ENCODE measurements at regions not wholly inside any gene's neighbourhood (a gene's known extent, or its start where the extent isn't known, plus 50 kb on each side); places are given as distances from the start of the nearest gene placed in this dataset.
A peak's percentile ranks its signal among the peaks of the same experiment; 100 is the strongest.
"Not testable (repeated sequence)": the region's sequence is repeated elsewhere in the genome, so short reads cannot be mapped to it uniquely, and the experiment has no call there.

DNA sequence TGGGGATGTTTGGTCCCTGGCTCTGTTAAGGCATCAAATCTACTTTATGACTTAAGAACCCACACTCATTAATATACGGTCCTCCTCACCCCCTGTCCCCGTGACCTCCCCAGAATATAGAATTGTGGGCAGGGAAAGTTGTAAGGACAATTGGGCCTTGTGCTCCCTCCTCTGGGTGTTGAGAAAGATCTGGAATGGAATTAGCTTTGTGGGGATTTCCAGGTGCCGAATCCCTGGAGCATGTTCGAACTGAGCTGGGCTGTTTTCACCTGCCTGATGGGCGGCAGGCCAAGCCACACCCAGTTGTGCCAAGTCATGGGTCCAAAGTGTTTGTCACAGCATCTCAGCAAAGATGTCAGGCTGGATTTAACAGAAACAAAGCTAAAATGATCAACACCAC is 349.3 kb upstream of the KLF3 start:
- DNase-seq = no peak

DNA sequence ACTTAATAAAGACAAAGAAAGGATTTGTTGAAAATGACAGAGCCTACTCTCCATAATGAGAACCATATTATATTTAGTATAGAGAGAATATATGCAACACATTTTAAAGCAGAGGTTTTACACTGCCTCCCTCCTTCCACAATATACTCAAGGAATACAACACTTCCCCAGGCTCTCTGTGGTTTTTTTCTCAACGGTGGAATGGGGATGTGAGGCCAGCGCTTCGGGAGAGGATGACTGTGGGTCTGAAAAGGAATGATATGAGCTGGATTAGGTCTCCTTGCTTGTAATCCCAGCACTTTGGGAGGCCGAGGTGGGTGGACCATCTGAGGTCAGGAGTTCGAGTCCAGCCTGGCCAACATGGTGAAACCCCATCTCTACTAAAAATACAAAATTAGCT is 348.7 kb upstream of the KLF3 start:
- no peak for DNase-seq

DNA sequence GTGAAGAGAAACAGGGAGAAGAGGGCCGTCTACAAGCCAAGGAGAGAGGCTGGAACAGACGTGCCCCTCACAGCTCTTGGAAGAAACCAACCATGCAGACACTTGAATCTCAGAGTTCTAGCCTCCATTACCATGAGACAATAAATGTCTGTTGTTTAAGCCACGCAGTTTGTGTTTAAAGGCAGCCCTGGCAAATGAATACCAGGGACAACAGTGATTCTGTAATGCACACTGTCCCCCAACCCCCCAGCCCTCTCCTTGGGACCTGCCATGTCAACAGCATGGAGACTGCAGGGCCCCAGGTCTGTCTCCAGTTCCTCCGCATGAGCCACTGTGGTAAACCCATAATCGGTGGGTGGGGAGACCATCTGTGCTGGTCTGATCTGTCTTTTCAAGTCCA is 348.0 kb upstream of the KLF3 start:
- no peak for DNase-seq

DNA sequence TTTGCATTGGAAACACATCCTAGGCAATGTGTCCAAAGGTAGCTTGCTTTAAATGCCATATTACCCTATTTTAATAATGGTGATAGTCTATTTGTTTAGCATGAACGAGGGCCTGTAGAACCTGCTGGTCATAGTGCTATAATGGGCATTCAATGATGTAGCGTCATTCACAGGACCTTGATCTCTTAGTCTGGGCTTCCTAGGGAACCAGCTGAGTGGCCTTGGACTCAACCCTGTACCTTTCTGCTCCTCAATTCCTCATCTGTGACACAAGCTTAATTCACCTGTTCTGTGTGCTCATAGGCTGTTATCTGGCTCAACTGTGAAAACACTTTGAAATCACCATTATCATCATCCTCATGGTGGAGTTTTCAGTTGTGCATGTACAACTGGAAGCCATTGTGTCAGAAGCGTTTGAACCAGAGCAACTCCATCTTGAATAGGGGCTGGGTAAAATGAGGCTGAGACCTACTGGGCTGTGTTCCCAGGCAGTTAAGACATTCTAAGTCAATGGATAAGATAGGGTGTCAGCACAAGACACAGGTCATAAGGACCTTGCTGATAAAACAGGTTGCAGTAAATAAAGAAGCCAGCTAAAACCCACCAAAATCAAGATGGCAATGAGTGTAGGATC is 346.8 kb upstream of the KLF3 start:
- no peak for DNase-seq

DNA sequence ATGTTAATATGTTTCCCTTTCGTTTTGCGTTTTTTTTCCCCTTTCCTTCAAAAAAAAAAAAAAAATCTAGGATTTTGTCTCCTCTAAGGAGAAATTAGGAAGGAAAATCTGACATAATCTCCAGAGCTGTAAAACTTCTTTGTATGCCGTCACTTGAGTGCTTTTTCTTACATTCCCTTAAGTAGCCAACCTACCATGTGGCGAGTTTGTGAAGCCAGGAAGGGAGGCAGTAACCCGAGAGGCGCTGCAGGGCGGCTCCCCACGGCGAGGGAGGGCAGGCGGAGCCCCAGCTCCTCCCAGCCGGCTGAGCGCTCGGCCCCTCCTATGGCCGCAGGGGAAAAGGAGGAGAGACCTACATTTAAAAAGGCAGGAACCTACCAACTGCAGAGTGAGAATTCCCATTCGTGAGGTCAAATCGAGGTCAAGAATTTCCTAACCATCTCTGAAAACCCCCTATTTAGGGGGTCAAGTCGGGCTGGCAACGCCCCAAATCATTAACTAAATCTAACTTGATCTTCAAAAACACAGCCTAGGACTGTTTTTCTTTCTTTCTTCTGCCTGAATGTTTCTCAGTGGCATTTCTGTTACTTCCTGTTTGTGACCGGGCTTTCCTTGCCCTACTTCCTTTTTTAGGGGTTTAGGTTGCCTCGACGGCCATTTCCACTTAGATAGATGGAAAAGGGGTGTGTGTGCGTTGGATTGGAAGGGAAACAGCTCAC is 345.1 kb upstream of the KLF3 start:
- peak; percentile 90 to 91 for DNase-seq

DNA sequence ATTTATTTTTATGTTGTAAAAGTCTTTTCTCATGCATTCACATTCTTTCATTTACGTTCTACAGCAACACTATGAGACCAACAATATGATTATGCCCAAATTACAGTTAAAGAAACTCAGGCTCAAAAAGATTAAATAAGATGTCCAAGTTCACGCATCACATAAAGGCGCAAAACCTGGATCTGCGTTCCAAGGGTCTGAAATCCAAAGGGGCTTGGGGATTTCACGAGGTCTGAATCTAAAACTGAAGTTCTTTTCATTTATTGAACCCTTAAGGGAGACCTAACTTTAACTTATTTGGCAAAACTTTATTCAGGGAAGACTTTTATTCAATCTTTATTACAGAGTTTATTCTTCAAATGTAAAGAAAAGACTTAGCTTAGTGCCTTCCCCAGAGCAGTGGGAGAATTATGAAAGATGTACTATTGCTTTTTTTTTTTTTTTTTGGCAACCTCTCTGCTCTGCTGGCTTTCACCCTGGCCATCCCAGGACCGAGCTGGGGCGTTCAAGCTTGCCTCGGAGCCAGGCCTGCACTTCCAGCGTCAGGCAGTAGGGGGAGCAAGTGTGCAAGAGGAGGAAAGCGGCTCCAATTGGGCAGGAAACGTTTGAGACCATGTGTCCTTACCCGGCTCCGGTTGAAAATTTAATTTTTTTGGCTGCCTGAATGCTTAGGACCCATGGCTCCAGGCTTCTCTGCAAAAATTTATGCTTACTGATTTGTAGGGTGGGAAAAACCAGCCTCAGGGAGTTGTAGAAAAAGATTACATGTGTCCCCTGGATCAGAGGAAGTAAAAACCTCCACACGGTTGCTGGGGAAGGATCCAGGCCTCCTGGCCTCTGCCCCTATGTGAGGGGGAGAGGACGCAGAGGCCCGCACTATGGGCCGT is 344.3 kb upstream of the KLF3 start:
- DNase-seq = peak; percentile 85 to 88

DNA sequence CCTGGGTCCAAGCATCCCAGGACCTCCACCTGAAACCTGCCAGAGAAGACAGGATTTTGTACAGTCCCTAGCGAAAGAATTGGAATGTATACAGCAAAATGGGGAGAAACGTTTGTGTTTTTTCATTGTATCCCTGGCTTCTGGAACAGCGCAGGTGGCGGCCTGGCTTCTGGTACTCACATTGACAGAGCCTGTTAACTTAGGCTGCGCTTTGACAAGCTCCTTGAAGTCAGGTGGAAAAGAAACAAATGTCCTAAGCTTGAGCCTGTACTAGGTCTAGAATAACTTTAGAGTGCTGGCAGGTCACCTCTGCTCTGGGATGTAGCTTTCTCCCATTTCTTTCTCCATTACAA is 343.7 kb upstream of the KLF3 start:
- DNase-seq = no peak

DNA sequence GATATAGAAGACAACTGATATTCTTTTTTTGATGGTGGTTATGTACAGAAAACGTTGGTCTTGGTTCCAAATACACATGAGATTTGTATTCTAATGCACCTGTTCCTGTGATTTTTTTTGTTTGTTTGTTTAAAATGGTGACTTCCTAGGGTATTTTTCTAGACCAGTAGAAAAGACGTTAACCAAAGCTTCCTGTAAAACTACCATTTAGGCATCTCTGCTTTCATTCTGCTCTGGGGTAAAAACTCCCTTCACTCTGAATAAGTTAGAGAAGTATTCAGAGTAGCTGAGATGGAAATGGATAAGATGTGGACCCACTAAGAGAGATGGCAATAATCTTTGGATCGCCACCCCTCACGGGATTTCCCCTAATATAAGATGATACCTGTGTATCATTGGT is 343.2 kb upstream of the KLF3 start:
- DNase-seq = no peak

DNA sequence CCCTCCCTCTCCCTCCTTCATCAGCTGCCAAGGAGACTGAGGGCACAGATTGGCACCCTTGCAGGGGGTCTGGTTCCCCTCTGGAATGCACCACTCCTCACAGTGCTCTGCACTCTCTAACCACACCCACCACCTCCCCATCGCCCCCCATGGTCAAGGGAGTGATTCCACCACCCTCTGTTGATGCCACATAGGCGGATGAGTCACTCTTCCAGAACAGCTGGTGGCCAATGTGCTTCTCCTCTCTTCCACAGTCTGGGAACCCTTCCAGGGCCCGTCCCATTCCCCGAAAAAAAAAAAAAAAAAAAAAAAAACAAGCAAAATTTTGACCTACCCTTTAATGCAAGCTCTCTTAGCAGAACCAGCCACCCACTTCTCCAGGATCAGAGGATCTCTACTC is 341.3 kb upstream of the KLF3 start:
- DNase-seq = no peak

DNA sequence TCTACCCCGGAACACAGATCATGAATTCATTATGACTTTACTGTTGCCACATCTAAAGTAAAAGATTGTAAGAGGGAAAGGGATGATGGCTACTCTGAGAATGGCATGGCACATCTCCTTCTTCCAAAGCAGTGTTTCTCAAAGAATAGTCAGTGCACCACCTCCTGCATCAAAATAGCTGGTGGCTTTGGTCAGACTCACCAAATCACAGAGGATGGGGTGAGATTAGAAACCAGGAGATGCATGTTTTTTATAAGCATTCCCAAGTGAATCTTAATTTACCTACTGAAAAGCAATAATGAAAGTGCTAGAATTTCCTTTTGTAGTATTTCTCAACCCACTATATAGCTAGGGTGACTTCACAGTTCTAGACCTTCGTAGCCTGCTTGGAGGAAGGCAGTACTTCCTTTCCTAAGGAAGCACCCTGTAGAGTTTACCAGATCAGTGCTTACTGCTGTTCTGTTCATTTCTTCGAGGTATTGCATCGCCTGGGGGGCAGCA is 340.8 kb upstream of the KLF3 start:
- no peak for DNase-seq

DNA sequence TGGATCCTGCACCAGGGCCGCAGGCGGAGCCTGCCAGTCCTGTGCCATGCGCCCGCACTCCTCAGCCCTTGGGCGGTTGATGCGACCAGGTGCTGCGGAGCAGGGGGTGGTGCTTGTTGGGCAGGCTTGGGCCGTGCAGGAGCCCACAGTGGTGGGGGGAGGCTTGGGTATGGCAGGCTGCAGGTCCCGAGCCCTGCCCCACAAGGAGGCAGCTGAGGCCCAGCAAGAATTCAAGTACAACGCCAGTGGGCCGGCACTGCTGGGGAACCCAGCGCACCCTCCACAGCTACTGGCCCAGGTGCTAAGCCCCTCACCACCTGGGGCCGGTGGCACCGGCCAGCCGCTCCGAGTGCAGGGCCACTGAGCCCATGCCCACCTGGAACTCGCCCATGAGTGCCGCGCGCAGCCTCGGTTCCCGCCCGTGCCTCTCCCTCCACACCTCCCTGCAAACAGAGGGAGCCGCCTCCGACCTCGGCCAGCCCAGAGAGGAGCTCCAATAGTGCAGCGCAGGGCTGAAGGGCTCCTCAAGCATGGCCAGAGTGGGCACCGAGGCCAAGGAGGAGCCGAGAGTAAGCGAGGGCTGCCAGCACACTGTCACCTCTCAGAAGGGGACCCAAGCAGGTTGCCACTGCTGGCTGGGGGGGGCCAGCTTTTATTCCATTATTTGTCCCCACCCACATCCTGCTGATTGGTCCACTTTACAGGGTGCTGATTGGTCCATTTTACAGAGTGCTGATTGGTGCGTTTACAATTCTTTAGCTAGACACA is 339.0 kb upstream of the KLF3 start:
- DNase-seq = no peak

DNA sequence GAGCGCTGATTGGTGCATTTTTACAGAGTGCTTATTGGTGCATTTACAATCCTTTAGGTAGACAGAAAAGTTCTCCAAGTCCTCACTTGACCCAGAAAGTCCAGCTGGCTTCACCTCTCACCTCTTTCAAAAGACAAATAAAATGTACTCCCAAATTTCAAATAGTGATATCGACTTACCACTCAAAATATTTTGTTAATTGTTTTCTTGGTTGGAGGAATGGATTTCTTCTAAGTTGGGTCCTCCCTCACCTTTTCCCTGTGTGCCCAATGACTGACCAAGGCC is 338.4 kb upstream of the KLF3 start:
- no peak for DNase-seq

DNA sequence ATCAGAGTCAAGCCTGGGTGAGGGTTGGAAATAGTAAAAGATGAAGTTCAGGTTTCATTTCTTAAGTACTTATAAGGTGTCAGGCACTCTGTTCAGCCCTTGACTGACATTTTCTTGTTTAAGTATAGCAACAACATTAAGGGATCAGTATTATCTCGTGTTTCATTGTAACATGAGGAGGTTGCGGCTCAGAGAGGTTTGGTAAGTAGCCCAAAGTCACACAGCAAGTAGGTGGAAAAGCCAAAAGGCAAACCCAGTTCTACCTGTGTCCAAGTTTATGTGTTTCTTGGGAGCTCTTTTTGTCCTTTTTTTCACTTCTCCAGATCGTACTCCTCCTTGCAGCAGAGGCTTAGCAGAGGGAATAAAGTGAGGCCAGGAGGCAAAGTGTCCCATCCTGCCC is 337.5 kb upstream of the KLF3 start:
- no peak for DNase-seq

DNA sequence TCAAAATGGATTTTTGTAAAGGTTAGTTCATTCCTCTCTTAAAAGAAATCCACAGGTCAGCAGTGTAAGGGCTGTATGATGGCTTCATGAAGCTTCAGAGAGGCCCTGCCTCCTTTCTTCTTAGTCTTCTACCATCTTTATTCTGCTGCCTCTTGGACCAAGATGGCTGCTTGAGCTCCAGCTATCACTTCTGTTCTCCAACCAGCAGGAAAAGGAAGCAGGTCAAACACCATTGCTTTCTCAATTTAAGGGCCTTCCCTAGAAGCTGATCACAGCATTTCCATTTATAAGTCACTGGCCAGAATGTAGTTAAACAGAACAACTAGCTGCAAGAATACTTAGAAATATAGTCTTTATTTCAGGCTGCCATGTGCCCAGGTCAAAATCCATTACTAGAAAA is 336.8 kb upstream of the KLF3 start:
- DNase-seq = no peak

DNA sequence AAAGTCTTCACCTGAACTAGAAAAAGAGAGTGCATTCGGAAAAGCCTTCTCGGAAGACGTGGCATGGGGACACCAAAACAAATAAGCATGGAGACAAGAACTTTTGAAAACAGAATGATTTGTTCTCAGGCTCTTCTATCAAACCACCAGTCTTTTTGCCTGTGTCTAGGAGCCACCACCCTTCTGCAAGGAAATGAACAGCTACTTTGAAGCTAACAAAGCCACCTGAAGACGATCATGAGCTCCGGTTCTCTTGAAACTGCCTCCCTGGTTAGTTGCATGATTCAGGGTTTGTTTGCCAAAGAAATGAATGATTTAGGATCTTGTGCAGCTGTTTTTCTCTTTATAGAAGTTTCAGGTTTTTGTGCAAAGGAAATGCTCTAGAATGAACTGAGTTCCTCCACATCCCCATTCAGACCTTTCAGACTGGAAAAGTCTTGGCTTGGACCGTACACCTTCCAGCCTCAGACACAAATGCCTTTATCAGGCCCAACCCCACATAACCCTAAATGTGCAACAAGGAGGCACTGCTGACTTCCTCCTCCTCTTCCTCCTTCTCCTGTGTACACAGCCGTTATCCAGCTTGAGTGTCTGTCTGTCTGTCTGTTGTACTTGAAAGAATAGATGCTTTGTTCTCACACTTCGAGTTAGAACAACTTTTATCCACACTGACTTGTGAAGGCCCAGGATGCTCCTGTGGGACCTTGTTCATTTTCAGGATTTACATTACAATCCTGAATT is 334.8 kb upstream of the KLF3 start:
- DNase-seq = peak; percentile 7 to 21

DNA sequence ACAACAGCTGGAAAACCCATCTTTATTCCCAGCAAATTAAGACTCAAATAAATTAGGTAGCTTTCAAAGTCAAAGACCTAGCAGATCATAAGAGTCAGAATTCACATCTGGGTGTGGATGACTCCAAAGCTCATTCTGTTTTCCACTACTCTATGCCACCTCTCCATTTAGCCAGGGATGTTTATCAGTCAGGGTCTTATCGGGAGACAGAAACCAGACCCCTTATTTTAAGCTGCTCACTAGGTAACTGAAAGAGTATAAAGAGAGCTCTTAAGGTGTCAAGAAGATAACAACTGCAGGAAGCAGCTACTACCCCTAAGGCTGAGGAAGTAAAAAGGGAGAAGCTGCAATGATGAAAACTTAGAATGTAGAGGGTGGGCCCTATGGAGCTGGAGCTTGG is 333.7 kb upstream of the KLF3 start:
- DNase-seq = peak; percentile 53 to 57

DNA sequence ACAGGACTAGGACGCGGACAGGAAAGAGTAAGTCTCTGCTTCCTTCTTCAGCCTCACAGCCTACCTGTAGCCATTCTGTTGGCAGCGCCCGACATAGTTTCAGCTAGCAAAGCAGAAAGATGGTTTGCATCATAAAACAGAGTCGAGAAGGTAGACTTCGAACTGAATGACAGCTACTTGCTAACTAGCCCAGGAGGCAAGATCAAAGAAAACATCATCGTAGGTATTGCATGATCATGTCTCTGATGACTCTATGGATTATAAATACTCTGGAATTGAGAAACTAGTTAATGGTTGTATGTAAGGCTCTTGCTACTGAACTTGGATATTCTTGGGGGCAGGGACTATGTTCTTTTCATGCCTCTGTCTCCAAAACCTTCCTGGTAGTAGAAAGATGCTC is 333.1 kb upstream of the KLF3 start:
- no peak for DNase-seq

DNA sequence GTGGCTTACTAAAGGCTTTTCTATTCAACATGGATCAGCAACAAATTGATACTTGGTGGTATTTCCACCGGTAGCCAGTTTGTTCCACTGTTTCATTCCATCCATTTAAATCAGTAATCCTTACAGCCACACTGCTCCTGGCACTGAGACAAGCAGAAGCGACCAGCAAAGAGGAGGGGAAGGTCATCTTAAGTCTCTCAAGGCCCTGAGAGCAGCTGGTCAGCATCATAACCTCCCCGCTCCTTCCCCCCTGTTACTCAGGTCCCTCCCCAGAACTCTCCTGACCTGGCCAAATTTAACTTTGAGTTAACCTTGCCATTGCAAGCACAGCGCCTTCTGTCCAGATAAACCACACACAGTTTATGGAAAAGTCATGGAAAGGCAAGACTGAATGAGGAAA is 331.3 kb upstream of the KLF3 start:
- DNase-seq = no peak

DNA sequence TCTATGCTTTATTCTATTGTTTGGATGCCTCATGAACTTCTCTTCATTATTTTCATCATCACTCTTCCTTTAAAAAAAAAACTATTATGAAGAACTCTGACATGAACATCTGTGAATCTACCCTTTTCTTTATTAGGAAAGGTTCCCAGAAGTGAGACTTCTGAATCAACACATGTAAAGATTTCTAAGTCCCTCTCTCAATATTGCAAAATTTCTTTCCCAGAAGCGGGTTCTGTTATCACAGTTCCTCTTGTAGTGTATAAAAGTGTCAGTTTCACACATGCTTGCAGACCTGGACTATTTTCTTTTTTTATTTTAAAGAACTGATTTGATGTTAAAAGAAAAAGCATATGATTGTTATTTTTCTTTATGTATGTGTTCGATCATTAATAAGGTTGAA is 330.8 kb upstream of the KLF3 start:
- DNase-seq = peak; percentile 48 to 49

DNA sequence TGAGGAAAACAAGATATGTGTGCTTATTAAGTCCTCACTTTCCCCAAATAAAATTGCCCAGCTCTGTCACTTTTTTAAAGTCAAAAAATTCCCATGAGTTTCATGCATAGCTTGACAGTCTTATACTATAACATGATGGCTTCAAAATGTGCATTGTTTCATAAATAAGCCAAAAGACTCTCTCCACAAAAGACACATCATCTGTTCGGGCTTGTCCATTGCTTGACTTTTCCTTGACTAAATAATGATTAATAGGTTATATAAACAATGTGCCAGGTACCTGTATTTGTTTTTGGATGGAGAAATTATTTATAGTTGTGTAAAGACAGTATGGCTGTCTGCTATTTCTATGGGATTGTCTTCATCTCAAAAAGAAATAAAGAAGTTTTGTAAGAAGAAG is 329.2 kb upstream of the KLF3 start:
- DNase-seq = no peak

DNA sequence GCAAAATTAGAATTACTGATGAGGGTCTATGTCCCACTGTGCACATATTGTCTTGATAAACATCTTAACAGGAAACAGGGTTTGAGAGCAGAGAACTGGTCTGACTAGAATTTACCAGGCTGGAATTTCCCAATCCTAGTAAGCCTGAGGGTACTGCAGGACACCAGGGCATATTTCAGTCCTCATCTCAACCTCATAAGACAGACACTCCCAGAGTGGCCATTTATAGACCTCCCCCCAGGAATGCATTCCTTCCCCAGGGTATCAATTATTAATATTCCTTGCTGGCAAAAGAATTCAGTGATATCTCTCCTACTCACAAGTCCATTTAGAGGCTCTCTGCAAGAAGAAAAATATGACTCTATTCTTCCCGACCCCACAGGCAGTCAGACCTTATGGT is 325.1 kb upstream of the KLF3 start:
- DNase-seq = not testable (repeated sequence)

DNA sequence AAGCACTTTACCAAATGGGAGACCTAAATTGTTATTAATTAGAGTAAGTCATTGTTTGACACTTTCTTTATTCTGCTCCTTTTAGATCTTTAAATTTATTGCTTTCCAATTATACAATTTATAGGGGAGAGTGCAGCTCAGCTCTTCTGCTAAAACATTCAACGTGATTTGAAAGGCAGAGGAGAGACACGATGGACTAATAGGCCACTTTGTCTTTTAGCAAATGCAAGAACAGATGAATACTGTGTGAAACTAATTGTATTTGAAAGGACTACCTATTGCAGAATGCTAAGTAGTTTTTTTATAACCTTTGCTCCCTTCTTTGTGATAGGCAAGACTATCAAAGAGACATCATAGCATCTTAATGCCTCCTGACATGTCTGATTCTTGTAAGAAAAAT is 320.4 kb upstream of the KLF3 start:
- no peak for DNase-seq

DNA sequence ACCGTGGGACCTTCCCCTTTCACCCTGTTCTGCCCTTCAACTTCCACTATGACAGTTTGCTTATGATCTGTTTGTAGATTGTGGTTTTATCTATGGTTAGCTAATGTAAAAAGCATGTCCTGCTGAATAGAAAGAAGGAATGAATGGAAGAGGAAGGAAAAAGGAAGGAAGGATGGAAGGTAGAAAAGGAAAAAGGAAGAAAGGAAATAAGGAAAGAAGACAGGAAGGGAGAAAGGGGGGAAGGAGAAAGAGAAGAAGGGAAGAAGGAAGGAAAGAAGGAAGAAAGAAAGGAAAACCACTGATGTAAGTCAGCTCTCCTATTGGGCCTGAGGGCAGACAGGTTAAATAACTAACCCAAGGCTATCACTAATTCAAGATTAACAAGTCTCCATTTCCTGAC is 319.1 kb upstream of the KLF3 start:
- DNase-seq = no peak
